Duodenal mucosa (tissue), 2 donors: ENCODE measurements at regions not wholly inside any gene's neighbourhood (a gene's known extent, or its start where the extent isn't known, plus 50 kb on each side); places are given as distances from the start of the nearest gene placed in this dataset.

ENCODE experiments used
- H3K27ac ChIP-seq: one replicate; pipeline ENCODE4 v1.7.0; 2013; ENCODE audit warnings: low read depth, low read length
- H3K27me3 ChIP-seq, 2 donors: one replicate each; pipeline ENCODE4 v1.7.0; 2013; ENCODE audit warnings: low read length in 2 of 2, control low read depth in 1 of 2; ENCODE audit not compliant: insufficient read depth in 2 of 2, control insufficient read depth in 1 of 2
- H3K36me3 ChIP-seq, 2 donors: one replicate each; pipeline ENCODE4 v1.7.0; 2013; ENCODE audit warnings: low read length in 2 of 2, control low read depth in 1 of 2; ENCODE audit not compliant: insufficient read depth in 2 of 2, control insufficient read depth in 1 of 2
- H3K4me1 ChIP-seq, 2 donors: one replicate each; pipeline ENCODE4 v1.7.0; 2013; ENCODE audit warnings: low read length in 2 of 2, control low read depth in 1 of 2; ENCODE audit not compliant: insufficient read depth in 2 of 2, control insufficient read depth in 1 of 2
- H3K4me3 ChIP-seq, 2 donors: one replicate each; pipeline ENCODE4 v1.7.0; 2013; ENCODE audit warnings: low read length in 2 of 2, low read depth in 1 of 2
- H3K9ac ChIP-seq, 2 donors: one replicate each; pipeline ENCODE4 v1.7.0; 2013; ENCODE audit warnings: low read length in 2 of 2, low read depth in 1 of 2
- H3K9me3 ChIP-seq, 2 donors: one replicate each; pipeline ENCODE4 v1.7.0; 2013; ENCODE audit warnings: low read length in 2 of 2, control low read depth in 1 of 2; ENCODE audit not compliant: control insufficient read depth in 1 of 2

DNA sequence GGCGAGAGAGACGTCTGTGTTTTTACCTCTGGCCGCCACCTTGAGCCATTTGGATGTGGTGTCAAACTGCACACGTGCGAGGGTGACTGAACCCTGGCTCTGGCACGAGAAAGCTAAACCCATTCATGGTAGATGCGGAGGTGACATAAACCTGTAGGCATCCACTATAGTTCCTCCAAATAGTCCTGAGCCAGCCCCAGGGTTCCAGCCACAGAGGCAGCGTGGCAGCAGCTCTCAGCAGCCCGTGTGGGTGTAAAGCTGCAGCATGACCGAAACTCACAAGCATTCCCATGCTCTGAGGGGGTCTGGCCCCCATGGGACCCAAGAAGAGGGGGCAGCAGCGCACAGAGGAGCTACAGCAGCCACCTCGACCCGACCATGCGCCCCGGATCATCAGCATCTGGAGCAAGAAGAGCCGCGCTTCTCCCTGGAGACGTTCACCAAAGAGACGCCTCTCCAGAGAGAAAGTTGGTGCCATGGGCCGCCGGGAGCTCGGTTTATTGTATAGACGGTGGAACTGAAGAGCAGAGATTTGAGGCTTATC is 303.8 kb upstream of the IRX4 start:
- Histone ChIP-seq H3K9me3 (no peaks in the 10 kb centered on the region), H3K4me3 (no peak overlapping the region), H3K4me1 (no peaks in the 10 kb centered on the region), H3K27ac (no peak overlapping the region), H3K27me3 (no peaks in the 10 kb centered on the region), H3K9ac (no peak overlapping the region), H3K36me3 (no peaks in the 10 kb centered on the region)

GRCh38 chr5:2185646-2186471 is 303.1 kb upstream of the IRX4 start:
- H3K36me3 ChIP-seq: no peaks in the 10 kb centered on the region
- no peak overlapping the region for H3K4me3 ChIP-seq
- H3K9ac ChIP-seq: no peak overlapping the region
- no peaks in the 10 kb centered on the region for H3K27me3 ChIP-seq
- H3K4me1 ChIP-seq: no peaks in the 10 kb centered on the region
- no peak overlapping the region for H3K27ac ChIP-seq
- no peaks in the 10 kb centered on the region for H3K9me3 ChIP-seq

GRCh38 chr5:2184563-2185540 is 302.1 kb upstream of the IRX4 start:
- Histone ChIP-seq H3K27me3 (no peaks in the 10 kb centered on the region), H3K9ac (no peak overlapping the region), H3K9me3 (no peaks in the 10 kb centered on the region), H3K27ac (no peak overlapping the region), H3K36me3 (no peaks in the 10 kb centered on the region), H3K4me1 (no peaks in the 10 kb centered on the region), H3K4me3 (no peak overlapping the region)

DNA sequence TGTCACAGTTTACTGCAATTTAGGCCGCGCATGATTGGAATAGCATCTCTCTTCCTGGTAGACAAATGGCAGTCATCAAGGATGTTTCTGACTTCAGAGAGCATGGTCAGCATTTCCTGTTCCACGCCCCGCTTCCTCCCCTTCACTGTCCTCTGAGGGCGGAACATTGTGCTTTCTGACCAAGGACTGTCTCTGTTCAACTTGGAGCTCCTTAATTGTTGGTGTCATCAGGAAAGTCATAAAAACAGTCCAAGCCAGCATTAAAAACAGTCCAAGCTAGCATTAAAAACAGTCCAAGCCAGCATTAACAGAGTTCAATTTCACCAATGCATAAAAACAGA is 301.3 kb upstream of the IRX4 start:
- Histone ChIP-seq H3K27ac (no peak overlapping the region), H3K9ac (no peak overlapping the region), H3K9me3 (no peaks in the 10 kb centered on the region), H3K4me1 (no peaks in the 10 kb centered on the region), H3K4me3 (no peak overlapping the region), H3K36me3 (no peaks in the 10 kb centered on the region), H3K27me3 (no peaks in the 10 kb centered on the region)

DNA sequence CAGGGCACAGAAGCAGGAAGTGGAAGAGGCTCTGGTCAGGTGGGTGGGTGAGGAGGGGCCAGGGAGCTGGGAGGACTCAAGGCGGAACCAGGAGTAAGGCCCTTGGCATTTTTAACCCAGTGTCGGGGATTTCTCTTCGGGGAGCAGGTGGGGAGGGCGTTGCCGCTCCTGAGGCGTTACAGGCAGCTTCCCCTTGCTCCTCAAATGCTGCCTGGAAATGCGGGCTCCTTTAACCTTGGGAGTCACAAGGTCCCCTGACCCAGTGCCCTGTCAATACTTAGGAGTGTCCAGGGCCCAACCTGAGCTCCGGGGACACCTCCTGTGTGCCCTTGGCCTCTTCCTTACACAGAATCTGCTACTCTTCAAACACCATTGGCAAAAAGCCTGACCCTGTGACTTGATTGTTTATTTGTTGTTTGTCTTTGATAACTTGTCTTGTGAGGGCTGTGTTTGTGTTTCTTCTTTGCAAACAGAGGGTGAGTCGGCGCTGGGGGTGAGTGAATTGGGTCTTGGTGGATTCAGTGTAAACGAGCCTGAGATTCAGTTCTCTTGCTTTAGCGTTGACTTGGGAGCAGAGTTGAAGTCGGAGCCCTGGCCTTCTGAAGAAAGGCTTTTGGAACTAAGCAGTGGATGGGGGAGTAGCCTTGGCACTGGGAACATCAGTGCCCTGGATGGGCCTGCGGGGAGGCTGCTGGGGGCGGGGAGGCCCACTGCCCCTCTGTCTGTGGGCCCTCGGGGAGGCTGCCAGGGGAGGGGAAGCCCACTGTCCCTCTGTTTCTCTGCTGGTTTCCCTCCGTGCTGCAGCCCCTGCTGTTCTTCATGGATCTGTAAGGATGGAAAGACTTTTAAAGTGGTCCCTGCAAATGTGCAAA is 300.7 kb upstream of the IRX4 start:
- no peaks in the 10 kb centered on the region for H3K36me3 ChIP-seq
- no peaks in the 10 kb centered on the region for H3K27me3 ChIP-seq
- H3K27ac ChIP-seq: no peak overlapping the region
- H3K9me3 ChIP-seq: no peaks in the 10 kb centered on the region
- no peaks in the 10 kb centered on the region for H3K4me1 ChIP-seq
- H3K9ac ChIP-seq: no peak overlapping the region
- H3K4me3 ChIP-seq: no peak overlapping the region

DNA sequence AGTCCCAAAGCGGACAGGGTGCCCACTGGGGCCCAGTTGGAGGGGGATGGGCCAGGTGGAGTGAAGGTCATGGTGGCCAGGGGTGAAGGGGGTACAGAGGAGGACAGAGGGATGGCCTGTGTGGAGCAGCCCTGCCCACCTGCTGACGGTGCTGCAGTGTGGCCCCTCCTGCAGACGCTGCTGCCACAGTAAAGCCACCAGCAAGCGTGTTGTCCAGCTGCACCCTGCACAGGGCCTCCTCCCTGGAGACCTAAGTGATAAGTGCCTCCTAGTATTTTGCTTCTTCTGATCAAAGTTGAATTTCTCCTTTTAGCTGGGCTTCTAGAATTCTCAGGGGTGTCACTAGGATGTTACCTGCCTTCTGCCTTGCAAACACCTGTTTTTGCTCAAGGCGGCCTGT is 299.3 kb upstream of the IRX4 start:
- Histone ChIP-seq H3K4me3 (no peak overlapping the region), H3K9me3 (no peaks in the 10 kb centered on the region), H3K4me1 (no peaks in the 10 kb centered on the region), H3K27me3 (no peaks in the 10 kb centered on the region), H3K27ac (no peak overlapping the region), H3K36me3 (no peaks in the 10 kb centered on the region), H3K9ac (no peak overlapping the region)

DNA sequence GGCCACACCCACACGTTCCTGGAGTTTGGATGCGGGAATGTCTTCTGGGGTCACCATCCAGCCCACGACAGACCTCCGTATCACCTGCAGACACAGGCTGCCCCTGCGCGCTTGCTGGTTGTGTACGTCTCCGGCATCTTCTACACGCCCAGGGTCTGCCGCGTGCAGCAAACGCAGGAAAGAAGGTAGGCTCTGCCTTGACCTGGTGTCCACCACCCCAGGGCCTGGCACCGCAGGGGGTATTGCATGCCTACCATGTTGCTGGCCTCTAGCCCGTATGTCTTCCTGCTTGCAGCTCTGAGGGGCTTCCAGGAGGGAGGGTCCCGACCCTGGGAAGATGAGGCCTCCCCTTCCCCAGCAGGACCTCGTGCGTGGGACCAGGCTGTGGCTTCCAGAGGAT is 298.8 kb upstream of the IRX4 start:
- Histone ChIP-seq H3K4me3 (no peak overlapping the region), H3K4me1 (no peaks in the 10 kb centered on the region), H3K36me3 (no peaks in the 10 kb centered on the region), H3K27ac (no peak overlapping the region), H3K9ac (no peak overlapping the region), H3K27me3 (no peaks in the 10 kb centered on the region), H3K9me3 (no peaks in the 10 kb centered on the region)

- Histone ChIP-seq H3K36me3 (no peaks in the 10 kb centered on the region), H3K9ac (no peak overlapping the region), H3K4me1 (no peaks in the 10 kb centered on the region), H3K4me3 (no peak overlapping the region), H3K9me3 (no peaks in the 10 kb centered on the region), H3K27ac (no peak overlapping the region), H3K27me3 (no peaks in the 10 kb centered on the region)
These were observed 298.4 kb upstream of the IRX4 start for GRCh38 chr5:2181149-2181548.

DNA sequence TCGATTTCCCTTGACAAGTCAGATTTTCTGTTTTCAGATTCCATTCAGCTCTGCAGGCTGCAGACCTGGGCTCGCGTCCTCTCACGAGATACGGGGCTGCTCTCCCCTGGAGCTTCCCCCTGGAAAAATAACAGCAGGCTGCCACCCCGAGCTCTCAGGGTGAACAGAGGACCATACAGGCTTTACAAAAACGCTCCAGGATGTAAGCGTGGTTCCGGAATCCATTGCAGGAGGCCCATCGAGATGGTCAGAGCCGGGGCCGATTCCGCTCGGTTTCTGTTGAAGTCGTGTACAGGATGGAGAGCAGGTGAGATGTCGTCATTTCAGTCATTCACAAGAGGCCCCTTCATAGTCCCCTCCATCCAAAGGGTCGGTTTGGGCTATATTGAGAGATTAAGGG is 297.7 kb upstream of the IRX4 start:
- H3K9ac ChIP-seq: no peak overlapping the region

More for the DNA sequence above, 297.7 kb upstream of the IRX4 start:
- Histone ChIP-seq H3K36me3 (no peaks in the 10 kb centered on the region), H3K4me3 (no peak overlapping the region), H3K27me3 (no peaks in the 10 kb centered on the region), H3K27ac (no peak overlapping the region), H3K9me3 (no peaks in the 10 kb centered on the region), H3K4me1 (no peaks in the 10 kb centered on the region)
